Endothelial cell of umbilical vein (primary cell): ENCODE measurements at regions not wholly inside any gene's neighbourhood (a gene's known extent, or its start where the extent isn't known, plus 50 kb on each side); places are given as distances from the start of the nearest gene placed in this dataset.

ENCODE experiments used
- CTCF ChIP-seq, 2 donors: IDR thresholded peaks; 1 replicate in 1 of 2; 2 replicates in 1 of 2; pipeline ENCODE4 v1.5.1; 2011; ENCODE audit warnings: low read length in 2 of 2, mild to moderate bottlenecking in 2 of 2, moderate library complexity in 2 of 2, control low read depth in 1 of 2, inconsistent platforms in 1 of 2, low read depth in 1 of 2; ENCODE audit not compliant: insufficient read depth in 1 of 2; ENCODE audit errors: extremely low read depth in 1 of 2
- GATA2 ChIP-seq: IDR thresholded peaks from 2 replicates; pipeline ENCODE4 v1.7.0; 2011; ENCODE audit warnings: low read depth, mild to moderate bottlenecking, moderate library complexity, mixed read lengths, low read length; ENCODE audit not compliant: insufficient read length, insufficient read depth
- POLR2A ChIP-seq: IDR thresholded peaks from 2 replicates; pipeline ENCODE4 v1.6.1; 2012; ENCODE audit warnings: low read depth, mild to moderate bottlenecking, control low read depth, low read length
- POLR2AphosphoS5 ChIP-seq: IDR thresholded peaks from 2 replicates; pipeline ENCODE4 v1.6.1; 2012; ENCODE audit warnings: low read depth, mild to moderate bottlenecking, control low read depth, low read length, moderate library complexity; ENCODE audit not compliant: insufficient read depth

GRCh38 chr1:228989676-228989991 is 254.4 kb downstream of the RHOU start:
- no peak for TF ChIP-seq CTCF (IDR thresholded peaks at IDR 0.05; ENCODE audit: extremely low read depth in 1 of 2, insufficient read depth in 1 of 2, low read depth in 1 of 2, low read length in 2 of 2)
- no peak for TF ChIP-seq POLR2A
- TF ChIP-seq POLR2AphosphoS5, result no peak
- no peak for TF ChIP-seq GATA2
